Activated naive CD4-positive, alpha-beta T cell treated with anti-CD3 and anti-CD28 coated beads, Interleukin-2, amount 50 U/mL, for 24 hours (primary cell): ENCODE measurements at regions not wholly inside any gene's neighbourhood (a gene's known extent, or its start where the extent isn't known, plus 50 kb on each side); places are given as distances from the start of the nearest gene placed in this dataset.
"Not testable (repeated sequence)": the region's sequence is repeated elsewhere in the genome, so short reads cannot be mapped to it uniquely, and the experiment has no call there.

Experiments
- H3K27ac Mint-ChIP-seq: one replicate; pipeline ENCODE4 v1.8.0; 2021; ENCODE audit warnings: mild to moderate bottlenecking, mixed read lengths
- H3K27me3 Mint-ChIP-seq: one replicate; pipeline ENCODE4 v1.8.0; 2021; ENCODE audit warnings: mixed read lengths
- H3K36me3 Mint-ChIP-seq: one replicate; pipeline ENCODE4 v1.8.0; 2021; ENCODE audit warnings: mixed read lengths
- H3K4me1 Mint-ChIP-seq: one replicate; pipeline ENCODE4 v1.8.0; 2021; ENCODE audit warnings: mixed read lengths
- H3K4me3 Mint-ChIP-seq: one replicate; pipeline ENCODE4 v1.8.0; 2021; ENCODE audit warnings: mild to moderate bottlenecking, mixed read lengths
- H3K9me3 Mint-ChIP-seq: one replicate; pipeline ENCODE4 v1.8.0; 2021; ENCODE audit warnings: mixed read lengths

DNA sequence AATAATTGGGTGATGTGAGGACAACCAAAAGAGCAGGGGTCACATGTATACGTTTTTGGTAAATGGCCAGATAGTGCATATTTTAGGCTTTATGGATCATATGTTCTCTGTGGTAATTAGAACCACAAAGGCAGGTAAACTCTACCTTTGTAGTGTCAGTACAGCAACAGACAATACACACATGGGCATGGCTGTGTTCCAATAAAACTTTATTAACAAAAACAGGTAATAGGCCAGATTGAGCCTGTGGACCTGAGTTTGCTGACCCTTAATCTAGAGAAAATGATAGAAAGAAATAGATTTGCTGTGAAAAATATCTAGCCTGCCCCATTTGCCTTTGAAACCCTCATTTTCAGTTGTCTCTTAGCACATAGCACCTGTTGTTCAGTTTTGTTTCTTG is 177.2 kb upstream of the CXCR4 start:
- H3K4me1 Mint-ChIP-seq: peaks cover 22% of the 10 kb centered on the region
- H3K9me3 Mint-ChIP-seq: peaks cover 4% of the 10 kb centered on the region
- H3K4me3 Mint-ChIP-seq: no peak overlapping the region
- no peaks in the 10 kb centered on the region for H3K36me3 Mint-ChIP-seq
- H3K27me3 Mint-ChIP-seq: no peaks in the 10 kb centered on the region
- no peak overlapping the region for H3K27ac Mint-ChIP-seq

DNA sequence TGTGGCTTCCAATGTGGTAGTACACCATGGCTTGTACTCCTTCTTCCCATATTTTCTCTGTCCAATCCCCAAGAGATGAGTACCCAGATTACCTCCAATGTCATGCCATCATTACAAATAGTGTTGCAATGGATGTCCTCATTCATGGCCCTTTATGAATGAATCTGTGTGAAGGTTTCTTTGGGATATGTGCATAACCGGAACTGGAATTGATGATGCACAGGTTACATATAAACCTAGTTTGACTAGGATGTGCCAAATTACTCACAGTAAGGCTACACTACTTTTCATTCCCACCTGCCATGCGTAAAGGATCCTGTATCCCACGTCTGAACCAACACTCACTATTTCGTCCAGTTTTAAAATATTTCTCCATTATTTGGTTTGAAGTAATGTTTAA is 173.9 kb upstream of the CXCR4 start:
- Mint-ChIP-seq H3K4me3 (no peak overlapping the region), H3K36me3 (no peaks in the 10 kb centered on the region), H3K9me3 (peaks cover 4% of the 10 kb centered on the region), H3K4me1 (peaks cover 8% of the 10 kb centered on the region), H3K27me3 (no peaks in the 10 kb centered on the region), H3K27ac (no peak overlapping the region)

DNA sequence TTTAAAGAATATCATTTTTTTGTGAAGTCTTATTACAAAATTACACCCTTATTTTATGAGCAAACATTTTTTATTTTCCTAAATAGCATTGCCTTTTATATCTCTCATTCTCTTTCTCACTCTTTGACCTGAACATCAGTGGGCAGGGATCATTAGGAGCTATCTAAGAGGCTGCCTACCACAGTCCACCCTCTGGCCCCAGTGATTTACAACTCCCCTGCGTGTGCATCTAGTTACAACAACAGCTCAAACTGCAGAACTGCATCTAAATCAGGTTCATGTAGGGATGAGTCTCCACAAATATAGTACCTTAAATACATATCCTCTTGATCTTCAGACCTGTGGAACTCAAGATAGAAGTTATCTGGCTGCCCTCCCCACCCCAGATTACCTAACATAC is 172.4 kb upstream of the CXCR4 start:
- peaks cover 4% of the 10 kb centered on the region for H3K9me3 Mint-ChIP-seq
- H3K4me3 Mint-ChIP-seq: no peak overlapping the region
- H3K4me1 Mint-ChIP-seq: peaks cover 8% of the 10 kb centered on the region
- H3K36me3 Mint-ChIP-seq: no peaks in the 10 kb centered on the region
- no peaks in the 10 kb centered on the region for H3K27me3 Mint-ChIP-seq
- H3K27ac Mint-ChIP-seq: no peak overlapping the region

DNA sequence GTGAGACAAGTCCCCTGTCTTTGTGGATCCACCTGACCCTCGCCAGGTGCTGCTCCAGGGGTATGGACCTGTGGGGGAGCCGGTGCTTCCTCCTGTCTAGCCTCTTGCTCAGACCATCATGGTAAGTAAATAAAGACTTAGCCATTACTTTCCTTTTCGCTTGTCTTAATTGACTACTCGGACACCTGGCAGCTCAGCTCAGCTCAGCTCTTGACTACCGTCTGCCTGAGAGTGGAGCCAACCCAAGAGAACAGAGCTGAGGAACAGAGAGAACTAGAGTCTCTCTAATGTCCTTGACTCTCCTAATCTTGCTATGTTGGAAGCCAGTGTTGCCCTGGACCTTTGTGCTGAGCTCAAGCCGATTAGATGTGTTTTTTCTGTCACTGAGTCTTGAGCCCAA is 170.3 kb upstream of the CXCR4 start:
- Mint-ChIP-seq H3K27ac (no peak overlapping the region), H3K4me3 (no peak overlapping the region)

DNA sequence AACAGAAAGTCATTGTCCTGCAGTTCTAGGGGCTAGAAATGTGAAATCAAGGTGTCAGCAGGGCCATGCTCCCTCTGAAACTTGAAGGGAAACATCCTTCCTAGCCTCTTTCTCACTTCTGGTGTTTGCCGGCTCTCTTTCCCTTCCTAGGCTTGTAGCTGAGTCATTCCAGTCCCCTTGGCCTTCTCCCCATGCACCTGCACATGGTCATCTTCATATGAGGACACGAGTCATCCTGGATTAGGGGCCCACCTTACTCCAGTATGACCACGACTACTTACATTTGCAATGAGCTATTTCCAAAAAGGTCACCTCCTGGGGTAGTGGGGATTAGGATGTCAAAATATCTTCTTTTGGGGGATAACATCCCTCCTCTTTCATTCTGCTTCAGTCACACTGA is 168.5 kb upstream of the CXCR4 start:
- peaks cover 16% of the 10 kb centered on the region for H3K4me1 Mint-ChIP-seq
- no peak overlapping the region for H3K27ac Mint-ChIP-seq
- H3K27me3 Mint-ChIP-seq: no peaks in the 10 kb centered on the region
- no peaks in the 10 kb centered on the region for H3K36me3 Mint-ChIP-seq
- no peaks in the 10 kb centered on the region for H3K9me3 Mint-ChIP-seq
- no peak overlapping the region for H3K4me3 Mint-ChIP-seq

More for the DNA sequence above, 170.3 kb upstream of the CXCR4 start:
- H3K36me3 Mint-ChIP-seq: no peaks in the 10 kb centered on the region
- H3K9me3 Mint-ChIP-seq: peaks cover 4% of the 10 kb centered on the region
- H3K4me1 Mint-ChIP-seq: peaks cover 8% of the 10 kb centered on the region
- no peaks in the 10 kb centered on the region for H3K27me3 Mint-ChIP-seq

DNA sequence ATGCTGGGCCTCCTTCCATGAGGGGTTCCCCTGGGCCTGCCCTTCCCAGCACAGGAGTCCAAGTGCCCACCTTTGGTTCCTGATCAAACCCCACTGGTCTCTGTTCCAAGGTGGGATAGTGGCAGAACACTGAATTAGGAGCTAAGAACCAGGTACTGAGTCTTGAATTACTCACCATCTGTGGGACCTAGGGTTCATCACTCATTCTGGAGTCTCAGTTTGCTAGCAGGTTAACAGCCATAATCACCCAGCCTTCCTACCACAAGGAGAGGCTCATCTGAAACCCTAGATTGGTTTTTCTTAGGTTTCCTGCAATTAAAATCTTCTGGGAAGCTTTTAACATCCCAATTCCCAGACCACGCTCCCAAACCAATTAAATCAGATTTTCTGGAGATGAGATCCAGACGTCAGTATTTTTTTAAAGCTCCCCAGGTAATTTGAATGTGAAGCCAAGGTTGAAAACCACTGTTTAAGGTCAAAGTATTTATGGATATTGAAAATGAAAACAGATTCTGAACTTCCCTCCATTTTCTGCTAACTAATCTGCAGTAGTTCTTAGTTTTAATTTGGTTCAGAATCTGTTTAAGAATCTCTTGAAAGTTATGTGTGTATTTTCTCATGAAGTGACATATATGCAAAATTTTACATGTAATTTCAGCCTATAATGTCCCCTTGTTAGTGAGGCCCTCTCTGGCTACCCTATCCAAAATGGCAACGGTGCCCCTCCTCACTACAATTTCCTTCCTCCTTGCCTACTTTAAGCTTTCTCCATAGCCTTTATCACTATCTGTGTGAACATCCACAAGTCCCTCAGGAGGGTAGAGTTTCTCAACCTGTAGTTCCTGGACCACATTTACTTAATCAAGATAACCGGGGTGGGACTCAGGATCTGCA is 166.5 kb upstream of the CXCR4 start:
- no peaks in the 10 kb centered on the region for H3K9me3 Mint-ChIP-seq
- peaks cover 36% of the 10 kb centered on the region for H3K4me1 Mint-ChIP-seq
- H3K4me3 Mint-ChIP-seq: no peak overlapping the region
- H3K27me3 Mint-ChIP-seq: no peaks in the 10 kb centered on the region
- H3K27ac Mint-ChIP-seq: no peak overlapping the region
- H3K36me3 Mint-ChIP-seq: no peaks in the 10 kb centered on the region

DNA sequence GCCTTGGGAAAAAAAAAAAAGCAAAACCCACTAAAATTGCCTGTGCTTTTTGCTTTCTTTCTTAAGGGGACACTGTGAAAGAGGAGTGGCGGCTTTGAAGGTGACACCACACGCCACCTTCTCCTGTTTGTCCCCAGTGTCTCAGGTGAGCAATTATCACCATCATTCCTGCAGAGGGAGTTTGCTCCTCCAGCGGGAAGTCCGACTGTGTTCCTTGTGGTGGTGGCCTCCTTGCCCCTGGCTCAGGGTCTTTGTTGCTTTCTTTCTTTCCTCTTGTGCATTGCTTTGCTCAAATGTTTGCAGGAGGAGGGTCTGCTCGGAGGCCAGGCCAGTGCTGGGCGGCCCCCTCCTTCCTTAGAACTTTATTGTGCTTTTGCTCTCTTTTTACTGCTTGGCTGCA is 164.3 kb upstream of the CXCR4 start:
- Mint-ChIP-seq H3K36me3 (no peaks in the 10 kb centered on the region), H3K4me3 (no peak overlapping the region), H3K27ac (peak overlapping the region; percentile 8), H3K4me1 (peaks cover 40% of the 10 kb centered on the region), H3K9me3 (no peaks in the 10 kb centered on the region), H3K27me3 (no peaks in the 10 kb centered on the region)

DNA sequence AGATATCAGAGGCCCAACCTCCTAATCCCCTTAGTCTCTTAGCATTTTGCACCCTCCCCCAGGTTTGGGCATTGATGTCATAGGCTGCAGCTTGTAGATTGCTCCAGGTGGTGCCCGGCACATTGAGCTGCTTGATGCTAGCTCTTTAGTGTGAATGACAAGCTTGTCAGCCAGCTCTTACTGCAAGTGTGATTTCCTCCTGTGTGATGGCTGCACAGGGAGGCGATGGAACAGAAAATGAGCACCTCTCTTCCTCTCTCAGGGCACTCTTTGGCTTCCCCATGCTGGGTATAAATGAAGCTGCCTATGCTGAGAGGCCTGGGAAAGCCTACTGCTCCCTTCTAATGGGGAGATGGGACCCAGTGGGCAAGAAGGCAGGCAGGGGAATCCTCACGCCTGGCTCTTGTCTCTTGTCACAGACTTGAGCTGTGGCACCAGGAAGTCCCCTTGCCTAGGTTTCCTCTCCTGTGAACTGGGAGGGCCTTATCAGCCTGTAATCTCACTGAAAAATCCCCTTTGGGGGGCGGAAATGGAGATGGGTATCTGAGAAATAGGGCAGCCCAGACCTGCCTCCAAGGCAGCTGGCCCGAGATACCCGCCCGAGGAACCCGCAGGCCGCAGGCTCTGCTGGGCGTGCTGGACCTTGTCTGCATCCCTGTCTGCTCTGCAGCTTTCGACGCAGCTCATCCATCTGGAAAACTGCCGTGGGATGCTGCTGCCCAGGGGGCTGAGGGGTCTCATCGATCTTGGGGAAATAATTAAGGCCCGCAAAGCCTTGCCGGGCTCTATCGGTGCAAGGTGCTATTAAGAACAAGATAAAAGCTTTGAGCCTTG is 163.5 kb upstream of the CXCR4 start:
- peaks cover 40% of the 10 kb centered on the region for H3K4me1 Mint-ChIP-seq
- peak overlapping the region; percentile 6 for H3K4me3 Mint-ChIP-seq
- no peaks in the 10 kb centered on the region for H3K36me3 Mint-ChIP-seq
- H3K27me3 Mint-ChIP-seq: no peaks in the 10 kb centered on the region
- H3K9me3 Mint-ChIP-seq: no peaks in the 10 kb centered on the region
- peak overlapping the region; percentile 73 for H3K27ac Mint-ChIP-seq

DNA sequence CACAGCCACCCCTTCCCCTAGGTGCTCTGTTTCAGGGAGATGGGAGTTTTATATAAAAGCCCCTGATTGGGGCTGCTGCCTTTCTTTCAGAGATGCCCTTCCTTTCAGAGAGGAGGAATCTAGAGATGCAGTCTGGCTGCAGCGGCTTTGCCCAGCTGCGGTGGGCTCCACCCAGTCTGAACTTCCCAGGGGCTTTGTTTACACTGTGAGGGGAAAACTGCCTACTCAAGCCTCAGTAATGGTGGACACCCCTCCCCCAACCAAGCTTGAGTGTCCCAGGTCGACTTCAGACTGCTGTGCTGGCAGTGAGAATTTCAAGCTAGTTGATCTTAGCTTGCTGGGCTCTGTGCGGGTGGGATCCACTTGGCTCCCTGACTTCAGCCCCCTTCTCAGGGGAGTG is 148.4 kb upstream of the CXCR4 start:
- peaks cover 15% of the 10 kb centered on the region for H3K9me3 Mint-ChIP-seq
- H3K27me3 Mint-ChIP-seq, H3K4me1 Mint-ChIP-seq, H3K4me3 Mint-ChIP-seq, H3K27ac Mint-ChIP-seq: not testable (repeated sequence)
- H3K36me3 Mint-ChIP-seq: peaks cover 16% of the 10 kb centered on the region

DNA sequence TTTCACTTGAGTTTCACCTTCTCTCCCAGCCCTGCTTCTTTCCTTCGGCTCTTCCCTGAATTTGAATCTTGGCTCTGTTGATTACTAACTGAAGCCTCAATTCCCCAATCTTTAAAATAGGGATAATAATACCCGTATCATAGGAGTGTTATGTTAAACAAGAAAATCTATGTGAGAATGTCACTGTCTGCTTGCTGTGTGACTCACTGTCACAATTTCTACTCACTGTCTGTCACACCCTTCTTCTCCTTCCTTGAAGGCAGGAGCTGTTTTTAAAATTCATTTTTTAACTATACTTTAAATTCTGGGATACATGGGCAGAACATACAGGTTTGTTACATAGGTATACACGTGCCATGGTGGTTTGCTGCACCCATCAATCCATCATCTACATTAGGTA is 141.6 kb upstream of the CXCR4 start:
- Mint-ChIP-seq H3K27ac (peak overlapping the region; percentile 53), H3K4me3 (no peak overlapping the region), H3K36me3 (peaks cover 6% of the 10 kb centered on the region), H3K9me3 (peaks cover 4% of the 10 kb centered on the region), H3K4me1 (peaks cover 20% of the 10 kb centered on the region), H3K27me3 (no peaks in the 10 kb centered on the region)

DNA sequence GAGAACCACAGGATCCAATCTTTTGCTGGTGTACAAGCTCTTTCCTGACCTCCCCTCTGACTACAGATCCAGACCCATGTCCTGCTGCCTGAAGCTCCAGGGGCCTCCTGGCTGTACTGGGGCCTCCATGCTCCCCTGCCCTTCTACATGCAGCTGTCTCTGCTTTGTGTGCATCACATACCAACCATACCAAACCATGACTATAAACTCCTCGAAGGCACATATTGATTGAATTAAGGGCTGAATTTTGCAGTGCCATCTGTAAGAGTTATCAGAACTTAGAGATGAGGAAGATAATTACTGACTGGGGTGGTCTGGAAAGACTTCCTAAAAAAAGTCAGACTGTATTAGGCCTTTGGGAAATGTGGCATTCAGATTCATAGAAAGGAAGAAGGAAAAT is 139.9 kb upstream of the CXCR4 start:
- H3K27ac Mint-ChIP-seq: no peak overlapping the region
- H3K4me3 Mint-ChIP-seq: no peak overlapping the region
- peaks cover 27% of the 10 kb centered on the region for H3K4me1 Mint-ChIP-seq
- no peaks in the 10 kb centered on the region for H3K9me3 Mint-ChIP-seq
- H3K36me3 Mint-ChIP-seq: no peaks in the 10 kb centered on the region
- H3K27me3 Mint-ChIP-seq: no peaks in the 10 kb centered on the region

DNA sequence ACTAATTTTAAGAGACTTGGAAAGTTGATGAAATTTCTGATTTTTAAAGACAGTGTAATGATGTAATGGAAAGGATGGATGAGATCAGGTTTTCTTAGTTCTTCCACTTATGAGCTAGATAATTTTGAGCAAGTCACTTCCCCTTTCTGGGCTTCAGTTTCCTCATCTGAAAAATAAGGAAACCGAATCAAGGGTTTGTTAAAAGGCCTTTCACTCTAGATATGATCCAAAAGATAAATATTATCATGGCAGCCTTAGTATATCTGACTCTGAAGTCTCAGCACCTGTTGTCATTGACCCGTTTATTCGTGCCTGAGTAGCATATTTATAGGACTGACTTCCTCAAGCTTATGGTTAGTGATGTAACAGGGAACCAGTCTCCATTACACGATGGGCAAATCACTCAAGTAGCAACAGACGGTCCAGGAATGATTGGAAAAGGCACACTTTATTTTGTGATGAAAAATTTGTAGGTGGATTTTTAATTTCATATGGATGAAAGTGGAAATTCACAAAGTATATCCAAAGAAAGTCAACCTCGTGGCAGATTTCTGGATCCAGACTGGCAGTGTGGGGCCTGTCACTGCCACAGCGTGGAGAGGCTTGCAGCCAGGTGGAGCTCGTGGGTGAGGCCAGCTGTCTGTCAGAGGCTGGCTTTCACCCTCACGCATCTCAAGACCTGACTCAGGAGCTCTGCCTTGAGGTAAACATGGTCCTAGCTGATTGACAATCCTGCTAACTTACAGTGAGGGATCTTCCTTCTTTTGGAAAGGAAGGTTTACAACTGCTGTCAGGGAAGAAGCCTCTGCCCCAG is 137.9 kb upstream of the CXCR4 start:
- H3K27me3 Mint-ChIP-seq: no peaks in the 10 kb centered on the region
- no peaks in the 10 kb centered on the region for H3K36me3 Mint-ChIP-seq
- peaks cover 33% of the 10 kb centered on the region for H3K4me1 Mint-ChIP-seq
- no peaks in the 10 kb centered on the region for H3K9me3 Mint-ChIP-seq
- H3K4me3 Mint-ChIP-seq: no peak overlapping the region
- peak overlapping the region; percentile 21 for H3K27ac Mint-ChIP-seq

DNA sequence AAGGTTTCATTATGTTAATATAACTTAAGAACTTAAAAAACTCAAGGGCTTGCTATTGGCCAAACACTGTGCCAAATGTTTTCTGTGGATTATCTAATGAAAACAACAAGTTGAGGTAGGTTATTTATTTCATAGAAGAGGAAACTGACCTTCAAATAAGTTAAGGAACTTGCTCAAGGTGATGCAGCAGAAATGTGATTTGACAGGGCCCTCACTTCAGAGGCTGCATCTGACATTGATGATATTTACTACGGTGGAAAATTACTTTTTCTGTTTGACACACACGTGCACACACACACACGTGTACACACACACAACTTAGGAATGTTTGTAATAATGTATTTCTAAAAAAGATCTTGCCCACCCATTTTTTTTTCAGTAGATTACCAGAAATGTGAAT is 137.2 kb upstream of the CXCR4 start:
- Mint-ChIP-seq H3K9me3 (no peaks in the 10 kb centered on the region), H3K27ac (peak overlapping the region; percentile 21), H3K4me1 (peaks cover 33% of the 10 kb centered on the region), H3K36me3 (no peaks in the 10 kb centered on the region), H3K27me3 (no peaks in the 10 kb centered on the region), H3K4me3 (no peak overlapping the region)

DNA sequence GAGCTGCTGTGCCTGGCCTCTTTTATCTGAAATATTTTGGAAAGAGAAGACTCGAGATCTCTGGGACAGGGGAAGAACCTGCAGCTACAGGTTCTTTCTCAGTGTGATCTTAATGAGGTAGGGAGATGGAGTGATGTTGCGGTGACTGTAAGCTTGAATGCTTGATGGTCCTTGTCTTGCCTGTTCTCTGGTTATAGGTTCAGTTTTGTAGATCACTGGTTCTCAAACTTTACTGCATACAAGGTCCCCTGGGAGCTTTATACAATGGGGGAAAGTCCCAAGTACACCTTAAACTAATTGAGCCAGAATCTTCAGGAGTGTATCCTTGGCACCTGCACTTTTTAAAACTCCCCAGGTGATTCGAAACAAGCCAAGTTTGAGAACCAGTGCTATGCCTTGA is 136.7 kb upstream of the CXCR4 start:
- Mint-ChIP-seq H3K4me1 (peaks cover 33% of the 10 kb centered on the region), H3K27ac (no peak overlapping the region), H3K27me3 (no peaks in the 10 kb centered on the region), H3K4me3 (no peak overlapping the region), H3K36me3 (no peaks in the 10 kb centered on the region), H3K9me3 (no peaks in the 10 kb centered on the region)

DNA sequence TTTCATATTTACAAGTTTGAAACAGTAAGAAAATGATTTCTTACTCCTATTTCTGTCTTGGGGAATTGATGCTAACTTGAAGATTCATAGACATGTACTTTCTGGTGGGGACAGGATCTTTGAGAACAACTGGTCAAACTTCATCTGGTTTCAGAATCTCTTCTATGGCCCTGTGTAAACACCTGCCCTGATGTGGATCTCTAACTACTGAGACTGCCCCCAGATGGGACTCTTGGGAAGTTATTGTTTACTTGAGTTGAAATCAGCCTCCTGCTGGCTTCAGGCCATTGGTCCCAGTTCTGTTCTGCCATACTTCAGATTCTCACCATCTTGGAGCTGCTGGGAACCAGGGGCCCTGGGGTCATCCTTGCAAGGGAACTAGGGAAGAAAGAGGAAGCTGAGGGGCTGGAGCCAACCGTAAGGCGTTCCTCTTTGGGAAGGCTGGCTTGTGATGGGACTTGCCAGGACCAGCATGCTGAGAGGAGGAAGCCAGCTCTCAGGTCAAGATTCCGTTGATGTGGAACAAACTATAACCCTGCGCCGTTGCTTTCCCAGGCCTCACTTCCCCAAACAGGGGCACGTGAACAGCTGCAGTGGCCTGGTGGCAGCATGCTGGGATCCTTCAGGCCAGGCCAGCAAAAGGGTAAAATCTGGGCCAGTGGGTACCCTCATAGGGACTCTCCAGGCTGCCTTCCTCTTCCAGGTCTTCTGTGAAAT is 135.5 kb upstream of the CXCR4 start:
- no peaks in the 10 kb centered on the region for H3K9me3 Mint-ChIP-seq
- H3K36me3 Mint-ChIP-seq: no peaks in the 10 kb centered on the region
- peaks cover 25% of the 10 kb centered on the region for H3K4me1 Mint-ChIP-seq
- H3K27me3 Mint-ChIP-seq: no peaks in the 10 kb centered on the region
- H3K27ac Mint-ChIP-seq: no peak overlapping the region
- H3K4me3 Mint-ChIP-seq: no peak overlapping the region
